HG03064 (cell line): ENCODE measurements at regions not wholly inside any gene's neighbourhood (a gene's known extent, or its start where the extent isn't known, plus 50 kb on each side); places are given as distances from the start of the nearest gene placed in this dataset.
A peak's percentile ranks its signal among the peaks of the same experiment; 100 is the strongest.

Experiments used
- ATAC-seq: cut with Tn5 transposase; IDR thresholded peaks from one replicate; pipeline ENCODE4 v1.9.1; 2021; ENCODE audit warnings: low read depth; ENCODE audit not compliant: unreplicated experiment

GRCh38 chr2:157176602-157177001, 80.9 kb upstream of the GALNT5 start:
- ATAC-seq = no peak

- no peak for ATAC-seq
These were observed 78.6 kb upstream of the GALNT5 start for GRCh38 chr2:157178874-157179273.

- no peak for ATAC-seq
These were observed 78.0 kb upstream of the GALNT5 start for GRCh38 chr2:157179324-157180105.

- ATAC-seq = no peak
These were observed 77.1 kb upstream of the GALNT5 start for GRCh38 chr2:157180359-157180758.

- ATAC-seq = no peak
These were observed 76.3 kb upstream of the GALNT5 start for GRCh38 chr2:157181234-157181633.

- no peak for ATAC-seq
These were observed 75.2 kb upstream of the GALNT5 start for GRCh38 chr2:157182204-157182709.

- no peak for ATAC-seq
These were observed 74.6 kb upstream of the GALNT5 start for GRCh38 chr2:157182834-157183396.

GRCh38 chr2:157184161-157184895, 73.2 kb upstream of the GALNT5 start:
- ATAC-seq = no peak

- no peak for ATAC-seq
These were observed 71.9 kb upstream of the GALNT5 start for GRCh38 chr2:157185476-157186227.

GRCh38 chr2:157190151-157190550, 67.4 kb upstream of the GALNT5 start:
- ATAC-seq = no peak

- ATAC-seq = no peak
These were observed 66.3 kb upstream of the GALNT5 start for GRCh38 chr2:157191186-157191585.

GRCh38 chr2:157192445-157193423, 64.8 kb upstream of the GALNT5 start:
- ATAC-seq = peak; percentile 89

- ATAC-seq = no peak
These were observed 64.0 kb upstream of the GALNT5 start for GRCh38 chr2:157193461-157193860.

GRCh38 chr2:157194097-157194688, 63.3 kb upstream of the GALNT5 start:
- ATAC-seq = no peak

- ATAC-seq = no peak
These were observed 62.7 kb upstream of the GALNT5 start for GRCh38 chr2:157194844-157195243.

- ATAC-seq = no peak
These were observed 60.5 kb upstream of the GALNT5 start for GRCh38 chr2:157196956-157197355.

GRCh38 chr2:157197848-157198247, 59.7 kb upstream of the GALNT5 start:
- no peak for ATAC-seq

GRCh38 chr2:157203651-157204050, 53.9 kb upstream of the GALNT5 start:
- no peak for ATAC-seq

GRCh38 chr2:157204401-157204800, 53.1 kb upstream of the GALNT5 start:
- no peak for ATAC-seq
